Stomach (tissue), 4 donors: ENCODE measurements at regions not wholly inside any gene's neighbourhood (a gene's known extent, or its start where the extent isn't known, plus 50 kb on each side); places are given as distances from the start of the nearest gene placed in this dataset.

Experiments used
- CTCF ChIP-seq, 7 experiments: fragments of 450-650 bp in 4 of 7; fragments of 200-600 bp in 3 of 7; sonication (generic) in 3 of 7; IDR thresholded peaks; one replicate each; pipeline ENCODE4 v1.5.1; 2016 to 2019; ENCODE audit warnings: antibody characterized with exemption in 7 of 7, control low read depth in 2 of 7, mild to moderate bottlenecking in 1 of 7
- EP300 ChIP-seq: sonication (generic); formaldehyde crosslinking; IDR thresholded peaks from one replicate; pipeline ENCODE4 v1.6.1; 2017; ENCODE audit warnings: antibody characterized with exemption
- POLR2A ChIP-seq, 4 donors: fragments of 450-650 bp; IDR thresholded peaks; one replicate each; pipeline ENCODE4 v1.6.1; 2016; ENCODE audit warnings: antibody characterized with exemption in 4 of 4, control low read depth in 2 of 4, mild to moderate bottlenecking in 1 of 4, moderate library complexity in 1 of 4
- POLR2AphosphoS5 ChIP-seq, 3 donors: sonication (generic); formaldehyde crosslinking; IDR thresholded peaks; one replicate each; pipeline ENCODE4 v1.6.1; 2016; ENCODE audit warnings: antibody characterized with exemption in 3 of 3

- no peak for TF ChIP-seq CTCF (IDR thresholded peaks at IDR 0.05)
- TF ChIP-seq POLR2A (IDR thresholded peaks at IDR 0.05): no peak
- TF ChIP-seq POLR2AphosphoS5 (IDR thresholded peaks at IDR 0.05): no peak
- no peak for TF ChIP-seq EP300
Measured at GRCh38 chr15:97783240-97783639, 177.3 kb upstream of the ARRDC4 start.
